HG03159 (cell line): ENCODE measurements at regions not wholly inside any gene's neighbourhood (a gene's known extent, or its start where the extent isn't known, plus 50 kb on each side); places are given as distances from the start of the nearest gene placed in this dataset.
A peak's percentile ranks its signal among the peaks of the same experiment; 100 is the strongest.
"Not testable (repeated sequence)": the region's sequence is repeated elsewhere in the genome, so short reads cannot be mapped to it uniquely, and the experiment has no call there.

ENCODE experiments used
- ATAC-seq: cut with Tn5 transposase; IDR thresholded peaks from one replicate; pipeline ENCODE4 v1.9.1; 2021; ENCODE audit warnings: mild to moderate bottlenecking, moderate library complexity; ENCODE audit not compliant: unreplicated experiment

DNA sequence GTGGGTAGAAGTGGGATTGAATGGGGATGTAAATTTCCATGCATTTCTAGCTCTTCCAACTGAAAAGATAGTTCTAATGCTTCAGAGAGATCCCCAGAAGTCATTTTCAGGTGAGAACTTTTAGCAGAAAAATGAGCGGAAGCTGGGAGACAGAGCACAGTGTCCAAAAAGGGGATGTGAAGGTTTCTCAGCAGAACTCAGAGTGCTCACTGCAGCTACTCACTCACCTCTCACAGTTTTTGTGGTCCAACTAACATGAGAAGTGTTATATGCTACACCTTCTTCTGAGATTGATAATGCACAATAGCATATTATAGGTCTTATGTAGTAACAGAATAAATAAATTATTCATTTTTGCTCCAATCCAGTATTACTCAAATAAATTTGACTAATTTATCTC, 519.2 kb upstream of the HS3ST5 start:
- ATAC-seq: no peak

GRCh38 chr6:114844359-114844758, 501.5 kb upstream of the HS3ST5 start:
- ATAC-seq: no peak

GRCh38 chr6:114839019-114839418, 496.2 kb upstream of the HS3ST5 start:
- no peak for ATAC-seq

DNA sequence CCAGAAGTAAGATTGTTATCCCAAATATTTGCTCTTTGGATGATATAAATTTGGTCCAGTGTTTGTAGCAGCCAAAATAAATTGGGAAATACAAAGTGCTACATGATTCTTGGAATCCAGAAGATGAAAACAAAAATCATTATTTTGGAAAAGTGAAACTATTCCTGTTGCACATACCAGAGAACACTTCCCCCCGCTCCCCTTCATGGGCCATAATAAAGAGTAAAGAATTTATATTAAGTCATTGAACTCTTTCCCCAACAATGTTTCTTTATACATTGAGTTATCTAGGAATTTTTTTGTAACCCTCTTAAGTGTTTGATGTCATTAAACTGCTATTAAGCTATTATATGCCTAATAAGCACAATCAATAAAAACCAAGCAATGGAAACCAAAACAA, 490.4 kb upstream of the HS3ST5 start:
- ATAC-seq: no peak

DNA sequence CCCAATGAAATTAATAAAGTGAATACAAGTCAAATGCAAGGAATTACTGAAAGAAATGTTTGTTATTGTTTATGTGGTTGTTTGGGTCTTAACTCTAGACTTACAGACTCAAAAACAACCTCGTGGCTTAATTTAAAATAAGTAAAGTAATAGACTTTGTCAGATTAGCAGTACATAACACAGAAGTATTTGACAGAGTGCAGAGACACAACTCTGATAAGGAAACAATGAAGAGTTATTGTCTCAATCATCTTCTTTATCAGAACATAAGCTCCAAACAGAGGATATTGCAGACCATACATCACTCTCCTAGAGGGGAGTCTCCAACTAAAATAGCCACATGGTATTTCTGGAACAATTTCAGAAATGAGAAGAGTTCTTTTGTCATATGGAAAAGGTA, 487.7 kb upstream of the HS3ST5 start:
- no peak for ATAC-seq

GRCh38 chr6:114827135-114827534, 484.3 kb upstream of the HS3ST5 start:
- ATAC-seq: no peak

DNA sequence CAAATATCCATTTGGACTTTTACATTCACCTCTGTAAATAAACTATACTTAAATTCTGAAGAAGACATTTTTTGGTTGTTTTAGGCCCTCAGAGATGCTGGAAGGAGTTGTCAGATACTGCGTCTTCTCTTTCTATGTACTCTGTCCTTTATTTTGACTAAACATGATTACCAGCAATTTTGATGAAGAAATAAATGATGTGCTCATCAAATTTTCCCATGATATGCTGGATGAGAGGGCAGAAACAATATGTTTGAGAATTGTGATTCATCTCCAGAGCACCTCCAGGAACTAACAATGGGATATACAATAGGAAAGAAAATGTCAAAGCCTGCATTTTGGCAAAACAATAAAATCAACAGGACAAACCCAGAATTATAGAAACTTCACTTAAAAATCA, 481.6 kb upstream of the HS3ST5 start:
- ATAC-seq: no peak

- no peak for ATAC-seq
Observed at GRCh38 chr6:114816678-114817077, 473.9 kb upstream of the HS3ST5 start.

GRCh38 chr6:114810468-114810867, 467.6 kb upstream of the HS3ST5 start:
- no peak for ATAC-seq

DNA sequence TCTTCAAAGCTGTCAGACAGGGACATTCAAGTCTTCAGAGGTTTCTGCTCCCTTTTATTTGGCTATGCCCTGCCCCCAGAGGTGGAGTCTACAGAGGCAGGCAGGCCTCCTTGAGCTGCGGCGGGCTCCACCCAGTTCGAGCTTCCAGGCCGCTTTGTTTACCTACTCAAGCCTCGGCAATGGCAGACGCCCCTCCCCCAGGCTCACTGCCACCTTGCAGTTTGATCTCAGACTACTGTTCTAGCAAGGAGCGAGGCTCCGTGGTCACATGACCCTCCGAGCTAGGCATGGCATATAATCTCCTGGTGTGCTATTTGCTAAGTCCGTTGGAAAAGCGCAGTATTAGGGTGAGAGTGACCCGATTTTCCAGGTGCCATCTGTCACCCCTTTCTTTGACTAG, 462.6 kb upstream of the HS3ST5 start:
- not testable (repeated sequence) for ATAC-seq

DNA sequence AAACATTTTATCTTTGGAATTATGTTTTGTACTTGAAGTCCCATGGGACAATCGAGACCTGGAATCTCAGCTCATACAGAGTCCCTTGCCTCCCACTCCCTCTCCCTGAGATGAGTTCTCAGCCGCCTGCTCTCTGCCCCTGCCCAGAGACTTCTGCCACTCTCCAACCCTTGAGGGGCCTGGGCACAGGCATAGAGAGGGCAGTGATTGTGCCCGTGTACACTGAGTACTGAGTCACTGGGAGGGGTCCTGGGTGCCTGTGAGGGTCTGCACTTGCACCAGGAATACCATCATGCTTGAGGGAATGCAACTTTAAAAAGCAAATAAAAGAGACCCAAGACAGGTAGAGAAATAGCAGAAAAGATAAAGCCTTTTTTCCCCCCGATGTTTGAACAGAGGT, 453.8 kb upstream of the HS3ST5 start:
- no peak for ATAC-seq

GRCh38 chr6:114793428-114793827, 450.6 kb upstream of the HS3ST5 start:
- no peak for ATAC-seq

DNA sequence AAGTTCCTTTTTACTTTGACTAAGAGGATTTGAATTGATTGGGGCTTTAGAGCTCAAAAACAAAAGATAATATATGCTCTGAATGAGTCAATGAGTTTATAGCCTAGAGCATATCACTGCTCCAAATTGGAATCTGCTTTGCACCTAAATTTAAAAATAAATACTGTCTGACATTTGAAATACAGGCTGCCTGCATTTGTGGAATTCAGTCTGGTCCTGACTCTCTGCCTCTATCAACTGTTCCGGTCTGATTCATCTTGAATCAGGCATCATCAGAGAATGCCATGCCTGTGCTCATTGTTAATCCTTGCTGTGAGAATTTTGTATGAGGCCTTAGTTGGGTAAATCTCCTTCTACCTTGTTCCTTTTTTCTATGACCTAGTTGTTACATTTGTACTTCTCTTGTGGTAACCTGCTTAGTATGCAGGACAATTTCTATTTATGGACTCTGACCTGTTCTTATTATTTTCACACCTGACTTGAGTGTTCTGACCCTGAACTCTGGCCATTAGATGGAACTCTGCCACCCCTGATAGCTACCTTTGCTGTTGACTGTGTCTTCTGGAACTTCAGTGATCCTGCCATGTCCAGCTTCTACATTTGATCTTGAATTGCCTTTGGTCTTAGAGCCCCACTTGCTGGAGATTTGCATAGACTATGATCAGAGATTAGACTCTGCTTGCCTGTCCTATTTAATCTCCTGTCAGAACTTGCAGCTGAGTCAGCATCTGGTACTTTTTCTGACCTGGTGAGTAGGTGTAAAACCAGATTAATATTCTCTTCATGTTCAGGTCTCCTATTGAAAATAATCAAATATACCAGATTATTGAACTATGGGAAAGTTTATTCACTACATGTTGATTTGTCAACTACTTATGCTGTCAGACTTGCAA, 442.7 kb upstream of the HS3ST5 start:
- ATAC-seq: no peak

DNA sequence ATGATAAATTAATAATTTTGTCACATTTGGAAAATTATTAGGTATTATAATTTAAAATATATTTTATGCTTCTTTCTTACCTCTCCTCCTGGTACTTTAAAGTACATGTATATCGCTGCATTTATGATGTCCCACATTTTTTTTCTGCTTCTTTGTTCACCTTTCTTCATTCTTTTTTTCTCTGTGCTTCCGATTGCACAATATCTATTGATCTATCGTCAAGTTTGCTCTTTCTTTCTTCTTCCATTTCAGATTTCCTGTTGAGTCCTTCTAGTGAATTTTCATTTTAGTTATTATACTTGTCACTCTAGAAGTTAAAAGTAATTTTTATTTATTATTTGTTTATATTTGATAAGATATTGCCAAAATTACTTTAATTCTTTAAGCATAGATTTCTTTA, 441.0 kb upstream of the HS3ST5 start:
- ATAC-seq: no peak

GRCh38 chr6:114783083-114783482, 440.3 kb upstream of the HS3ST5 start:
- no peak for ATAC-seq

GRCh38 chr6:114764866-114765265, 422.0 kb upstream of the HS3ST5 start:
- no peak for ATAC-seq

- ATAC-seq: no peak
Observed at GRCh38 chr6:114762145-114762544, 419.3 kb upstream of the HS3ST5 start.

DNA sequence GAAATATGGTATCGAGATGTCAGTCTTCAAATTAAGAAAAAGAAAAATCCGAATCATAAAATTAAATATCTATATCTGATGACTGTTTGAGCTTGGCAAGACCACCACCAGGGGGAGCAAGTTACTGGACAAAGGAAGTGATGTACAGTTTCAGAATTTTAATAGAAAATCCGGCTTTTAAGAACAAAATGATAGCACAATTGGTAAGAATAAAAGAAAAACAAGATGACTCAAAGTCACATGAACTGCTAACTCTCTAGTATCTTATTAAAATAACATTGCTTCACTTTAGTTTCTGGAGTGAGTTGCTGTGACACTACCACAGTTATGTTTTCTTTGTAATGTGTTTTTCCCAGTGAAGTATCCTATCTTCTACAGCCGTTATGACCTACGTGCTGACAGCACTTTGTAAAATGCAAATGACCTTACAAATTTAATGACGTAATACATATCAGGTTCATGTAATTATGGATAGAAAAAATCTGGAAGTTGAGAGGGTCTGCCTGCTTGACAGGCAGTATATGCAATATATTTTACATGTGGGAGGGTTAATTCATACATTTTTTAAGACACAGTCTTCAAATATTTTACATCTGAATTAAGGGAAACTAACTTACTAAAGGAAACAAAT, 405.3 kb upstream of the HS3ST5 start:
- peak; percentile 76 for ATAC-seq

- ATAC-seq: no peak
Observed at GRCh38 chr6:114740547-114740946, 397.7 kb upstream of the HS3ST5 start.

- ATAC-seq: no peak
Observed at GRCh38 chr6:114739656-114740055, 396.8 kb upstream of the HS3ST5 start.

- no peak for ATAC-seq
Observed at GRCh38 chr6:114735025-114735735, 392.4 kb upstream of the HS3ST5 start.

GRCh38 chr6:114733596-114733995, 390.8 kb upstream of the HS3ST5 start:
- ATAC-seq: no peak
